Rectal smooth muscle tissue (tissue), 1 donor: ENCODE measurements at regions not wholly inside any gene's neighbourhood (a gene's known extent, or its start where the extent isn't known, plus 50 kb on each side); places are given as distances from the start of the nearest gene placed in this dataset.

Source experiments
- H3K27ac ChIP-seq: one replicate; pipeline ENCODE4 v1.7.0; 2013; ENCODE audit warnings: low read depth, low read length, inconsistent platforms
- H3K27me3 ChIP-seq: one replicate; pipeline ENCODE4 v1.7.0; 2013; ENCODE audit warnings: low read length; ENCODE audit not compliant: control insufficient read depth, insufficient read depth
- H3K36me3 ChIP-seq: one replicate; pipeline ENCODE4 v1.7.0; 2013; ENCODE audit warnings: low read length; ENCODE audit not compliant: control insufficient read depth, insufficient read depth
- H3K4me1 ChIP-seq: one replicate; pipeline ENCODE4 v1.7.0; 2013; ENCODE audit warnings: low read length; ENCODE audit not compliant: control insufficient read depth, insufficient read depth
- H3K4me3 ChIP-seq: one replicate; pipeline ENCODE4 v1.7.0; 2013; ENCODE audit warnings: low read length
- H3K9ac ChIP-seq: one replicate; pipeline ENCODE4 v1.7.0; 2013; ENCODE audit warnings: low read length

- H3K9ac ChIP-seq: no peak overlapping the region
- no peaks in the 10 kb centered on the region for H3K36me3 ChIP-seq
- no peak overlapping the region for H3K27ac ChIP-seq
- H3K4me1 ChIP-seq: no peaks in the 10 kb centered on the region
- H3K27me3 ChIP-seq: no peaks in the 10 kb centered on the region
- H3K4me3 ChIP-seq: no peak overlapping the region
Observed at GRCh38 chr15:70246623-70247220, 149.0 kb upstream of the TLE3 start.

- Histone ChIP-seq H3K27me3 (no peaks in the 10 kb centered on the region), H3K36me3 (no peaks in the 10 kb centered on the region), H3K9ac (no peak overlapping the region), H3K27ac (no peak overlapping the region), H3K4me1 (no peaks in the 10 kb centered on the region), H3K4me3 (no peak overlapping the region)
Observed at GRCh38 chr15:70245932-70246622, 148.4 kb upstream of the TLE3 start.

GRCh38 chr15:70244978-70245542 lies 147.3 kb upstream of the TLE3 start:
- Histone ChIP-seq H3K27ac (no peak overlapping the region), H3K36me3 (no peaks in the 10 kb centered on the region), H3K4me1 (no peaks in the 10 kb centered on the region), H3K27me3 (no peaks in the 10 kb centered on the region), H3K9ac (no peak overlapping the region), H3K4me3 (no peak overlapping the region)

- no peaks in the 10 kb centered on the region for H3K27me3 ChIP-seq
- no peaks in the 10 kb centered on the region for H3K36me3 ChIP-seq
- no peak overlapping the region for H3K9ac ChIP-seq
- no peak overlapping the region for H3K4me3 ChIP-seq
- no peaks in the 10 kb centered on the region for H3K4me1 ChIP-seq
- no peak overlapping the region for H3K27ac ChIP-seq
Observed at GRCh38 chr15:70243686-70244540, 146.2 kb upstream of the TLE3 start.

GRCh38 chr15:70242951-70243685 lies 145.4 kb upstream of the TLE3 start:
- Histone ChIP-seq H3K4me3 (no peak overlapping the region), H3K27ac (no peak overlapping the region), H3K4me1 (no peaks in the 10 kb centered on the region), H3K36me3 (no peaks in the 10 kb centered on the region), H3K9ac (no peak overlapping the region), H3K27me3 (no peaks in the 10 kb centered on the region)

- Histone ChIP-seq H3K4me1 (no peaks in the 10 kb centered on the region), H3K27me3 (no peaks in the 10 kb centered on the region), H3K9ac (no peak overlapping the region), H3K36me3 (no peaks in the 10 kb centered on the region), H3K27ac (no peak overlapping the region), H3K4me3 (no peak overlapping the region)
Observed at GRCh38 chr15:70241561-70242320, 144.0 kb upstream of the TLE3 start.

- peaks cover under 1% of the 10 kb centered on the region for H3K4me1 ChIP-seq
- H3K27ac ChIP-seq: no peak overlapping the region
- no peak overlapping the region for H3K4me3 ChIP-seq
- H3K36me3 ChIP-seq: no peaks in the 10 kb centered on the region
- no peaks in the 10 kb centered on the region for H3K27me3 ChIP-seq
- no peak overlapping the region for H3K9ac ChIP-seq
Observed at GRCh38 chr15:70240820-70241430, 143.2 kb upstream of the TLE3 start.

- no peak overlapping the region for H3K4me3 ChIP-seq
- peaks cover 6% of the 10 kb centered on the region for H3K4me1 ChIP-seq
- H3K9ac ChIP-seq: no peak overlapping the region
- H3K27ac ChIP-seq: no peak overlapping the region
- H3K27me3 ChIP-seq: no peaks in the 10 kb centered on the region
- H3K36me3 ChIP-seq: no peaks in the 10 kb centered on the region
Observed at GRCh38 chr15:70240082-70240481, 142.4 kb upstream of the TLE3 start.

GRCh38 chr15:70238917-70239316 lies 141.2 kb upstream of the TLE3 start:
- Histone ChIP-seq H3K27me3 (no peaks in the 10 kb centered on the region), H3K4me1 (peaks cover 13% of the 10 kb centered on the region), H3K9ac (no peak overlapping the region), H3K27ac (no peak overlapping the region), H3K36me3 (no peaks in the 10 kb centered on the region), H3K4me3 (no peak overlapping the region)

- H3K36me3 ChIP-seq: no peaks in the 10 kb centered on the region
- no peaks in the 10 kb centered on the region for H3K27me3 ChIP-seq
- peaks cover 13% of the 10 kb centered on the region for H3K4me1 ChIP-seq
- H3K4me3 ChIP-seq: no peak overlapping the region
- no peak overlapping the region for H3K9ac ChIP-seq
- H3K27ac ChIP-seq: no peak overlapping the region
Observed at GRCh38 chr15:70237626-70238025, 139.9 kb upstream of the TLE3 start.

GRCh38 chr15:70236341-70237086 lies 138.8 kb upstream of the TLE3 start:
- peaks cover 13% of the 10 kb centered on the region for H3K4me1 ChIP-seq
- H3K4me3 ChIP-seq: no peak overlapping the region
- no peak overlapping the region for H3K9ac ChIP-seq
- H3K27ac ChIP-seq: no peak overlapping the region
- no peaks in the 10 kb centered on the region for H3K27me3 ChIP-seq
- H3K36me3 ChIP-seq: no peaks in the 10 kb centered on the region
